DOHH2 (cell line): ENCODE measurements at regions not wholly inside any gene's neighbourhood (a gene's known extent, or its start where the extent isn't known, plus 50 kb on each side); places are given as distances from the start of the nearest gene placed in this dataset.

Experiments
- H3F3A ChIP-seq: fragments of 200-600 bp; sonication (generic), shearing (Covaris generic); 2 replicates; pipeline ENCODE4 v1.6.0; 2016; ENCODE audit warnings: antibody characterized with exemption, mild to moderate bottlenecking; ENCODE audit not compliant: control insufficient read depth, insufficient read depth
- H3K27ac ChIP-seq: fragments of 200-600 bp; sonication (generic); 2 replicates; pipeline ENCODE4 v1.5.1; 2014; ENCODE audit warnings: low read depth, mild to moderate bottlenecking, low read length, moderate library complexity
- H3K27me3 ChIP-seq: fragments of 200-600 bp; sonication (generic); 2 replicates; pipeline ENCODE4 v1.6.1; 2014; ENCODE audit warnings: mild to moderate bottlenecking, low read length, mixed read lengths; ENCODE audit not compliant: control insufficient read depth
- H3K36me3 ChIP-seq: fragments of 200-600 bp; sonication (generic); 2 replicates; pipeline ENCODE4 v1.6.1; 2014; ENCODE audit warnings: mild to moderate bottlenecking, low read length, moderate library complexity, mixed read lengths; ENCODE audit not compliant: control insufficient read depth
- H3K4me1 ChIP-seq: fragments of 200-600 bp; sonication (generic); 2 replicates; pipeline ENCODE4 v1.6.1; 2014; ENCODE audit warnings: mild to moderate bottlenecking, low read length, mixed read lengths; ENCODE audit not compliant: control insufficient read depth
- H3K4me2 ChIP-seq: fragments of 200-600 bp; sonication (generic); 2 replicates; pipeline ENCODE4 v1.6.0; 2014; ENCODE audit warnings: mild to moderate bottlenecking, low read length, moderate library complexity
- H3K4me3 ChIP-seq: fragments of 200-600 bp; sonication (generic); 2 replicates; pipeline ENCODE4 v1.5.1; 2014; ENCODE audit warnings: mild to moderate bottlenecking, low read length, mixed read lengths
- H3K79me2 ChIP-seq: fragments of 200-600 bp; sonication (generic); 2 replicates; pipeline ENCODE4 v1.6.1; 2014; ENCODE audit warnings: mild to moderate bottlenecking, low read length, mixed read lengths; ENCODE audit not compliant: control insufficient read depth
- H3K9me2 ChIP-seq: fragments of 200-600 bp; sonication (generic); replicated peaks from 2 replicates; pipeline ENCODE4 v1.6.1; 2014; ENCODE audit warnings: mild to moderate bottlenecking, low read length, mixed read lengths; ENCODE audit not compliant: control insufficient read depth
- H3K9me3 ChIP-seq: fragments of 200-600 bp; sonication (generic); 2 replicates; pipeline ENCODE4 v1.6.1; 2014; ENCODE audit warnings: antibody characterized with exemption, low read length, mixed read lengths; ENCODE audit not compliant: control insufficient read depth, insufficient read depth
- H4K20me1 ChIP-seq: fragments of 200-600 bp; sonication (generic); 2 replicates; pipeline ENCODE4 v1.6.0; 2014; ENCODE audit warnings: low read depth, mild to moderate bottlenecking, antibody characterized with exemption, low read length, moderate library complexity; ENCODE audit not compliant: control insufficient read depth, insufficient read depth
- EZH2phosphoT487 ChIP-seq: fragments of 200-600 bp; sonication (generic); IDR thresholded peaks from 2 replicates; pipeline ENCODE4 v1.6.1; 2017; ENCODE audit warnings: borderline replicate concordance, mild to moderate bottlenecking, antibody characterized with exemption, low read length, moderate library complexity, mixed read lengths
- TF ChIP-seq, protein P1 (sequence below): fragments of 200-600 bp; sonication (generic); IDR thresholded peaks from one replicate; pipeline ENCODE4 v1.5.1; 2014; ENCODE audit warnings: antibody characterized with exemption, mild to moderate bottlenecking, low read depth, low read length; ENCODE audit not compliant: poor library complexity, severe bottlenecking

DNA sequence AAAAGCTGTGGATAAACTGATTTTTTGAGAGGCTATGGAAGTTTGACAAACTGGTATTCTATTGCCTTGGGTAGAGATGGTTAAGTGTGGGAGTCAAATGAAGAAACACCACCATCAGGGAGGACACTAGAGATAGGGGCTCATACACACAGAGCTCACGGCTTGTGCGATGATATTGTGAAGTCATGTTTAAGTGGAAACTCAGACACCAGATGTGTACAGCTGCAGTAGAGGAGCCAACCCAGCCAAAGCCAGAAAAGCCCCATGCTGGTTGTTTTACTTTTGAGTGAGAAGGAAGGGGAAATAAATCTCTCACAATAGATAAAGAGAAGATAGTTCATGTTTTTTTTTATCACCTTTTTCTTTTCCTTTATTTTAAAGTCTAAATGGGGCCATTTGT lies 377.7 kb downstream of the DMRT2 start:
- no peaks in the 10 kb centered on the region for H3K9me2 ChIP-seq
- H3K4me2 ChIP-seq, result no peak overlapping the region
- H3F3A ChIP-seq, result no peaks in the 10 kb centered on the region
- no peaks in the 10 kb centered on the region for H3K27me3 ChIP-seq
- no peak for TF ChIP-seq EZH2phosphoT487
- TF ChIP-seq, protein P1, sequence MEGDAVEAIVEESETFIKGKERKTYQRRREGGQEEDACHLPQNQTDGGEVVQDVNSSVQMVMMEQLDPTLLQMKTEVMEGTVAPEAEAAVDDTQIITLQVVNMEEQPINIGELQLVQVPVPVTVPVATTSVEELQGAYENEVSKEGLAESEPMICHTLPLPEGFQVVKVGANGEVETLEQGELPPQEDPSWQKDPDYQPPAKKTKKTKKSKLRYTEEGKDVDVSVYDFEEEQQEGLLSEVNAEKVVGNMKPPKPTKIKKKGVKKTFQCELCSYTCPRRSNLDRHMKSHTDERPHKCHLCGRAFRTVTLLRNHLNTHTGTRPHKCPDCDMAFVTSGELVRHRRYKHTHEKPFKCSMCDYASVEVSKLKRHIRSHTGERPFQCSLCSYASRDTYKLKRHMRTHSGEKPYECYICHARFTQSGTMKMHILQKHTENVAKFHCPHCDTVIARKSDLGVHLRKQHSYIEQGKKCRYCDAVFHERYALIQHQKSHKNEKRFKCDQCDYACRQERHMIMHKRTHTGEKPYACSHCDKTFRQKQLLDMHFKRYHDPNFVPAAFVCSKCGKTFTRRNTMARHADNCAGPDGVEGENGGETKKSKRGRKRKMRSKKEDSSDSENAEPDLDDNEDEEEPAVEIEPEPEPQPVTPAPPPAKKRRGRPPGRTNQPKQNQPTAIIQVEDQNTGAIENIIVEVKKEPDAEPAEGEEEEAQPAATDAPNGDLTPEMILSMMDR, result no peak
- no peak overlapping the region for H3K4me3 ChIP-seq
- H3K79me2 ChIP-seq, result no peaks in the 10 kb centered on the region
- H3K4me1 ChIP-seq, result no peaks in the 10 kb centered on the region
- no peak overlapping the region for H3K27ac ChIP-seq
- no peaks in the 10 kb centered on the region for H4K20me1 ChIP-seq
- H3K36me3 ChIP-seq, result no peaks in the 10 kb centered on the region
- no peaks in the 10 kb centered on the region; the same call in 1 of the 2 replicates for H3K9me3 ChIP-seq

DNA sequence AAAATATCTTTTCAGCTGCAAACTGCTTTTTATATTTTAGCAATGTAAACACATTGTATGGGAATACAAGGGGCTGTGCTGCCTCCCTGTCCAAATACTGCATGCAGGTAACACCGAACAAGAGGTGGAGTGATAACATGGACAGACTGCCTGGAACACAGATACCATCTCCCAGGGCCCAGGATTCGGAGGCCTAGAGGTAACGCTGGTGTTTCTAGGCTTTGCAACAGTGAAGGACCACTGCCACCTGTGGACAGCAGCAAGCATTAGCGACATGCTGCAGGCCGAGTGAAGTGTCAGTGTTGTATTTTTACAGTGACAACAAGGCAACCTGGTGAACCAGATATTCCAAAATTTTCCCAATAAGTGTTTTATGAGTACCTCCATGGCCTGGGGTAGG lies 379.1 kb downstream of the DMRT2 start:
- TF ChIP-seq, protein P1, result no peak
- TF ChIP-seq EZH2phosphoT487, result no peak
- Histone ChIP-seq H3F3A (no peaks in the 10 kb centered on the region), H3K27me3 (no peaks in the 10 kb centered on the region), H3K9me3 (no peaks in the 10 kb centered on the region; the same call in 1 of the 2 replicates), H3K36me3 (no peaks in the 10 kb centered on the region), H3K9me2 (no peaks in the 10 kb centered on the region), H3K4me2 (no peak overlapping the region), H3K79me2 (no peaks in the 10 kb centered on the region), H3K4me3 (no peak overlapping the region), H3K27ac (no peak overlapping the region), H4K20me1 (no peaks in the 10 kb centered on the region), H3K4me1 (no peaks in the 10 kb centered on the region)

DNA sequence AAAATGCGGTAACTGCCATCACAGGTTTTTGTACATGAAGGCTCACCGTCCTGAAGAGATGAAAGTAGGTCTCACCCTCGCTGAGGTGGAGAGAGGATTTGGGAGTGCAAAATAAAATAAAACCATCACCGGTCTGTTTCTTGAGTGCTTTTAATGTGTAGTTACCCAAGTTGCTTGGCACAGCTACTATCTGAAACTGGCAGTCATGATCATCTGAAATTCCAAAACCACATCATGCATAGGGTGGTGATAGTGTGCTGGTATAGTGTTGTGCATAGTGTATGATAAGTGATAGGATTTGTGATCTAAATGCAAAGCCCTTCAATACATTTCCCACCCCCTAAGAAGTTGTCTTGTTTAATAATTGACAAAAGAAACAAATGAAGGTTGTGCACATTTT lies 381.3 kb downstream of the DMRT2 start:
- Histone ChIP-seq H3K4me3 (no peak overlapping the region), H3F3A (no peaks in the 10 kb centered on the region), H3K36me3 (no peaks in the 10 kb centered on the region), H3K79me2 (no peaks in the 10 kb centered on the region), H4K20me1 (no peaks in the 10 kb centered on the region), H3K9me2 (no peaks in the 10 kb centered on the region), H3K27me3 (no peaks in the 10 kb centered on the region), H3K4me1 (no peaks in the 10 kb centered on the region), H3K27ac (no peak overlapping the region), H3K4me2 (no peak overlapping the region), H3K9me3 (no peaks in the 10 kb centered on the region)
- TF ChIP-seq EZH2phosphoT487, result no peak
- TF ChIP-seq, protein P1, result no peak
